H1 (cell line): ENCODE measurements at regions not wholly inside any gene's neighbourhood (a gene's known extent, or its start where the extent isn't known, plus 50 kb on each side); places are given as distances from the start of the nearest gene placed in this dataset.

Experiments
- CTCF ChIA-PET: fragments of 300-600 bp; sonication (Branson Sonifier 250); formaldehyde crosslinking; loops from one replicate; lab custom pipeline; 2021; ENCODE audit not compliant: partially characterized antibody; lab: Charles Lee
- POLR2A ChIA-PET: fragments of 300-600 bp; sonication (Branson Sonifier 250); formaldehyde crosslinking; loops from one replicate; lab custom pipeline; 2021; ENCODE audit warnings: inconsistent platforms; ENCODE audit not compliant: partially characterized antibody; lab: Charles Lee
- DNase-seq, 2 experiments: peaks; one replicate each; pipeline versions ENCODE4 v3.0.0 to v3.0.0-alpha.2; 2010 to 2022; ENCODE audit warnings: low spot score in 2 of 2, low read depth in 1 of 2, mixed read lengths in 1 of 2
- FAIRE-seq: peaks from 2 replicates; lab custom pipeline; 2011; peaks lifted over from hg19 to GRCh38; lab: Jason Lieb, UNC
- H2AFZ ChIP-seq: 2 replicates; pipeline ENCODE4 v1.8.1; 2012; ENCODE audit warnings: low read length, inconsistent platforms
- H2AK5ac ChIP-seq: 2 replicates; pipeline ENCODE4 v1.6.1; 2013; ENCODE audit warnings: low read depth, low read length
- H2BK120ac ChIP-seq: replicated peaks from 2 replicates; pipeline ENCODE3; 2013; ENCODE audit warnings: low read depth, low read length, inconsistent platforms
- H2BK12ac ChIP-seq: 2 replicates; pipeline ENCODE4 v1.6.1; 2013; ENCODE audit warnings: low read depth, low read length
- H2BK15ac ChIP-seq: 2 replicates; pipeline ENCODE4 v1.6.1; 2013; ENCODE audit warnings: low read length
- H2BK20ac ChIP-seq: 2 replicates; pipeline ENCODE4 v1.6.1; 2013; ENCODE audit warnings: low read length
- H2BK5ac ChIP-seq: 2 replicates; pipeline ENCODE4 v1.6.1; 2013; ENCODE audit warnings: low read depth, low read length
- H3K14ac ChIP-seq: 2 replicates; pipeline ENCODE4 v1.6.1; 2013; ENCODE audit warnings: inconsistent platforms; ENCODE audit not compliant: insufficient read length
- H3K18ac ChIP-seq: 2 replicates; pipeline ENCODE4 v1.6.1; 2013; ENCODE audit warnings: low read length; ENCODE audit errors: extremely low read depth
- H3K23ac ChIP-seq: 2 replicates; pipeline ENCODE4 v1.6.1; 2013; ENCODE audit warnings: inconsistent platforms; ENCODE audit not compliant: insufficient read length
- H3K23me2 ChIP-seq: 2 replicates; pipeline ENCODE4 v1.6.1; 2013; ENCODE audit warnings: low read depth, low read length
- H3K27ac ChIP-seq: 2 replicates; pipeline ENCODE4 v1.6.1; 2011; ENCODE audit warnings: low read depth, low read length, inconsistent platforms
- H3K27me3 ChIP-seq, 4 experiments: replicated peaks in 1 of 4; 1 replicate in 1 of 4; 2 replicates in 3 of 4; pipeline versions ENCODE4 v1.6.1 to v1.8.1; 2011 to 2013; ENCODE audit warnings: low read length in 3 of 4, mild to moderate bottlenecking in 3 of 4, inconsistent platforms in 2 of 4, mixed read lengths in 2 of 4, moderate library complexity in 1 of 4; ENCODE audit not compliant: control insufficient read depth in 3 of 4, insufficient read depth in 3 of 4; ENCODE audit errors: extremely low read depth in 1 of 4
- H3K36me3 ChIP-seq, 4 experiments: 2 replicates each; pipeline versions ENCODE4 v1.6.1 to v1.8.1; 2011 to 2013; ENCODE audit warnings: mild to moderate bottlenecking in 4 of 4, low read length in 3 of 4, moderate library complexity in 2 of 4, control low read depth in 1 of 4, inconsistent platforms in 1 of 4; ENCODE audit not compliant: insufficient read depth in 4 of 4, control insufficient read depth in 2 of 4
- H3K4ac ChIP-seq: replicated peaks from 2 replicates; pipeline ENCODE3; 2013; ENCODE audit warnings: low read length, low read depth, mixed read lengths, inconsistent platforms; ENCODE audit not compliant: insufficient read length
- H3K4me1 ChIP-seq, 4 experiments: replicated peaks in 1 of 4; 1 replicate in 1 of 4; 2 replicates in 3 of 4; pipeline versions ENCODE4 v1.6.1 to v1.8.1; 2011 to 2013; ENCODE audit warnings: low read length in 3 of 4, inconsistent platforms in 2 of 4, mixed read lengths in 1 of 4; ENCODE audit not compliant: insufficient read depth in 4 of 4, control insufficient read depth in 3 of 4
- H3K4me2 ChIP-seq, 2 experiments: 2 replicates each; pipeline versions ENCODE4 v1.6.1 to v1.8.1; 2011 to 2013; ENCODE audit warnings: low read depth in 2 of 2, low read length in 2 of 2, control low read depth in 1 of 2, inconsistent platforms in 1 of 2, mild to moderate bottlenecking in 1 of 2; ENCODE audit not compliant: insufficient read depth in 1 of 2
- H3K4me3 ChIP-seq, 4 experiments: fragments of 200-600, 300-600 bp in 1 of 4; sonication (generic), shearing (Covaris generic), sonication (Bioruptor Twin) in 1 of 4; 2 replicates each; pipeline versions ENCODE4 v1.5.1 to v1.8.1; 2011 to 2016; ENCODE audit warnings: low read length in 4 of 4, low read depth in 3 of 4, control low read depth in 2 of 4, inconsistent platforms in 2 of 4, mild to moderate bottlenecking in 2 of 4, mixed read lengths in 1 of 4, moderate library complexity in 1 of 4; ENCODE audit not compliant: insufficient read depth in 2 of 4; ENCODE audit errors: extremely low read depth in 1 of 4
- H3K56ac ChIP-seq: replicated peaks from 2 replicates; pipeline ENCODE3; 2013; ENCODE audit warnings: low read depth, mild to moderate bottlenecking, mixed read lengths, low read length, inconsistent platforms; ENCODE audit not compliant: insufficient read length
- H3K79me1 ChIP-seq: 2 replicates; pipeline ENCODE4 v1.6.1; 2013; ENCODE audit warnings: low read depth, low read length, control low read depth
- H3K79me2 ChIP-seq, 2 experiments: 2 replicates each; pipeline versions ENCODE4 v1.6.1 to v1.8.1; 2012 to 2013; ENCODE audit warnings: low read length in 2 of 2, mild to moderate bottlenecking in 2 of 2, inconsistent platforms in 1 of 2; ENCODE audit not compliant: insufficient read depth in 2 of 2, control insufficient read depth in 1 of 2
- H3K9ac ChIP-seq, 4 experiments: replicated peaks in 1 of 4; 1 replicate in 1 of 4; 2 replicates in 3 of 4; pipeline versions ENCODE4 v1.6.1 to v1.8.1; 2011 to 2013; ENCODE audit warnings: low read depth in 3 of 4, low read length in 3 of 4, control low read depth in 2 of 4, mild to moderate bottlenecking in 2 of 4, moderate library complexity in 2 of 4, inconsistent platforms in 1 of 4; ENCODE audit errors: extremely low read depth in 1 of 4
- H3K9me3 ChIP-seq, 2 experiments: 2 replicates each; pipeline versions ENCODE4 v1.6.1 to v1.8.1; 2012 to 2013; ENCODE audit warnings: mild to moderate bottlenecking in 2 of 2, moderate library complexity in 2 of 2, control low read depth in 1 of 2, inconsistent platforms in 1 of 2, low read depth in 1 of 2, low read length in 1 of 2, mixed read lengths in 1 of 2; ENCODE audit not compliant: insufficient read depth in 2 of 2
- H4K20me1 ChIP-seq, 2 experiments: replicated peaks in 1 of 2; 2 replicates each; pipeline versions ENCODE3 to v1.8.1; 2011 to 2013; ENCODE audit warnings: inconsistent platforms in 2 of 2, low read length in 2 of 2, mild to moderate bottlenecking in 1 of 2; ENCODE audit not compliant: insufficient read depth in 2 of 2, control insufficient read depth in 1 of 2
- H4K5ac ChIP-seq: 2 replicates; pipeline ENCODE4 v1.6.1; 2013; ENCODE audit warnings: low read length, low read depth, mixed read lengths, inconsistent platforms; ENCODE audit not compliant: insufficient read length
- H4K8ac ChIP-seq: 2 replicates; pipeline ENCODE4 v1.8.0; 2013; ENCODE audit warnings: mild to moderate bottlenecking, moderate library complexity, low read length, inconsistent platforms; ENCODE audit not compliant: insufficient read depth; ENCODE audit errors: extremely low read depth
- H4K91ac ChIP-seq: replicated peaks from 2 replicates; pipeline ENCODE3; 2013; ENCODE audit warnings: low read length, mixed read lengths, inconsistent platforms; ENCODE audit not compliant: insufficient read length
- RBBP5 ChIP-seq: IDR thresholded peaks from 2 replicates; pipeline ENCODE4 v1.7.1; 2012; ENCODE audit warnings: low read depth, mild to moderate bottlenecking, inconsistent platforms, low read length, moderate library complexity, borderline replicate concordance
- WGBS, 2 experiments: shearing (Covaris generic) in 1 of 2; methylation state at CpG; one replicate each; pipeline versions ENCODE4 v1.1.6 to v1.1.7; 2013 to 2015; ENCODE audit warnings: low lambda C conversion rate in 2 of 2, mixed read lengths in 2 of 2, inconsistent platforms in 1 of 2, low coverage in 1 of 2, missing lambda C conversion rate in 1 of 2; ENCODE audit not compliant: insufficient replicate concordance in 2 of 2, insufficient coverage in 1 of 2, insufficient read length in 1 of 2; ENCODE audit errors: extremely low coverage in 1 of 2, missing lambda C conversion rate in 1 of 2; 5-methylcytosine and 5-hydroxymethylcytosine counted together

- Histone ChIP-seq H3K56ac (no peak overlapping the region), H3K9ac (no peak overlapping the region), H3K4me3 (no peak overlapping the region), H3K36me3 (no peaks in the 10 kb centered on the region), H2BK20ac (no peak overlapping the region), H2BK5ac (no peak overlapping the region), H4K20me1 (no peaks in the 10 kb centered on the region), H4K8ac (no peak overlapping the region), H4K5ac (no peak overlapping the region), H3K23me2 (no peaks in the 10 kb centered on the region), H3K27ac (no peak overlapping the region), H3K79me1 (no peaks in the 10 kb centered on the region), H3K27me3 (no peaks in the 10 kb centered on the region), H3K23ac (no peak overlapping the region), H3K4me2 (no peak overlapping the region), H3K9me3 (no peaks in the 10 kb centered on the region), H2AK5ac (no peak overlapping the region), H3K79me2 (no peaks in the 10 kb centered on the region), H2BK15ac (no peak overlapping the region), H3K14ac (no peak overlapping the region), H2AFZ (peak overlapping the region; percentile 91), H3K4me1 (no peaks in the 10 kb centered on the region), H3K18ac (no peak overlapping the region), H2BK12ac (no peak overlapping the region), H4K91ac (no peak overlapping the region), H2BK120ac (no peak overlapping the region), H3K4ac (no peak overlapping the region)
- no peak for DNase-seq
- WGBS, 2 experiments: 88% methylated on average over 11 of the region's 11 CpGs; no CpG with 5 or more reads in 1 of the 2 experiments
- no peak for TF ChIP-seq RBBP5
- no peak for FAIRE-seq
- ChIA-PET POLR2A (no interaction called here), CTCF (interaction anchor here (0.7 kb wide), 1 partner anchor 707 kb away, joined by 3 read pairs; no protein-coding TSS in a partner anchor)
Observed at GRCh38 chr10:57968328-57969016, 299.2 kb downstream of the IPMK start.
